ENCODE measurements at regions not wholly inside any gene's neighbourhood (a gene's known extent, or its start where the extent isn't known, plus 50 kb on each side); places are given as distances from the start of the nearest gene placed in this dataset.

- no peaks in the 10 kb centered on the region for H3K9me3 ChIP-seq (ENCODE audit: control extremely low read depth in 1 of 3, control insufficient read depth in 2 of 3, insufficient read depth in 1 of 3, low read length in 2 of 3)
- WGBS (ENCODE audit: insufficient coverage) = 70% methylated on average over 2 of the region's 3 CpGs
- DNase-seq (no peak), ATAC-seq (ENCODE audit: low read depth) (no peak)
- TF ChIP-seq CTCF (IDR thresholded peaks at IDR 0.05) (no peak), EZH2 (IDR thresholded peaks at IDR 0.05; ENCODE audit: borderline replicate concordance, insufficient read depth, low read depth, low read length, poor library complexity, severe bottlenecking) (no peak)
- H3K27me3 Mint-ChIP-seq = peaks cover 6% of the 10 kb centered on the region
- intact Hi-C loops (cut with micrococcal nuclease) = no loop called here
- no peaks in the 10 kb centered on the region for H4K20me1 ChIP-seq (ENCODE audit: control insufficient read depth, insufficient read depth, low read length, poor library complexity, severe bottlenecking)
- no peak overlapping the region for H3K4me2 ChIP-seq (replicated peaks; ENCODE audit: low read depth, low read length, poor library complexity, severe bottlenecking)
- H3K4me1 Mint-ChIP-seq = no peaks in the 10 kb centered on the region
- no peaks in the 10 kb centered on the region for H3K4me1 ChIP-seq (ENCODE audit: control insufficient read depth in 2 of 2, insufficient read depth in 2 of 2, low read length in 2 of 2)
- no peaks in the 10 kb centered on the region for H3K36me3 ChIP-seq (replicated peaks in 1 of 2; ENCODE audit: control extremely low read depth in 1 of 2, control insufficient read depth in 1 of 2, extremely low read depth in 1 of 2, insufficient read depth in 2 of 2, low read length in 1 of 2)
- no peak overlapping the region for H3K27ac ChIP-seq (ENCODE audit: low read length in 2 of 2)
- ChIA-PET CTCF (no interaction called here), POLR2A (no interaction called here)
- H3K79me2 ChIP-seq (ENCODE audit: control insufficient read depth, insufficient read depth, low read length) = no peaks in the 10 kb centered on the region
- H2AFZ ChIP-seq (ENCODE audit: insufficient read depth, low read depth, low read length, poor library complexity, severe bottlenecking) = no peak overlapping the region
- H3K9me3 Mint-ChIP-seq (ENCODE audit: insufficient read depth) = no peaks in the 10 kb centered on the region
- no peak overlapping the region for H3K4me3 ChIP-seq (ENCODE audit: control extremely low read depth in 1 of 5, extremely low read depth in 1 of 5, insufficient read depth in 1 of 5, low read depth in 2 of 5, low read length in 4 of 5)
- H3K9ac ChIP-seq (ENCODE audit: low read length) = no peak overlapping the region
- no peak overlapping the region for H3K4me3 Mint-ChIP-seq
- no peak overlapping the region for H3K27ac Mint-ChIP-seq
- peaks cover 0 to 3% (median 0%) of the 10 kb centered on the region in 4 experiments for H3K27me3 ChIP-seq (replicated peaks in 1 of 4; ENCODE audit: control extremely low read depth in 1 of 4, control insufficient read depth in 3 of 4, insufficient read depth in 4 of 4, low read length in 3 of 4)
Measured at GRCh38 chr4:54493862-54494261, 163.9 kb upstream of the KIT start.

- Histone ChIP-seq H3K79me2 (ENCODE audit: control insufficient read depth, insufficient read depth, low read length) (no peaks in the 10 kb centered on the region), H3K27ac (ENCODE audit: low read length in 2 of 2) (no peak overlapping the region), H3K9me3 (ENCODE audit: control extremely low read depth in 1 of 3, control insufficient read depth in 2 of 3, insufficient read depth in 1 of 3, low read length in 2 of 3) (no peaks in the 10 kb centered on the region), H3K4me1 (ENCODE audit: control insufficient read depth in 2 of 2, insufficient read depth in 2 of 2, low read length in 2 of 2) (no peaks in the 10 kb centered on the region), H3K4me2 (replicated peaks; ENCODE audit: low read depth, low read length, poor library complexity, severe bottlenecking) (no peak overlapping the region), H3K4me3 (ENCODE audit: control extremely low read depth in 1 of 5, extremely low read depth in 1 of 5, insufficient read depth in 1 of 5, low read depth in 2 of 5, low read length in 4 of 5) (no peak overlapping the region), H3K27me3 (replicated peaks in 1 of 4; ENCODE audit: control extremely low read depth in 1 of 4, control insufficient read depth in 3 of 4, insufficient read depth in 4 of 4, low read length in 3 of 4) (peaks cover 0 to 3% (median 0%) of the 10 kb centered on the region in 4 experiments), H3K36me3 (replicated peaks in 1 of 2; ENCODE audit: control extremely low read depth in 1 of 2, control insufficient read depth in 1 of 2, extremely low read depth in 1 of 2, insufficient read depth in 2 of 2, low read length in 1 of 2) (no peaks in the 10 kb centered on the region), H3K9ac (ENCODE audit: low read length) (no peak overlapping the region), H4K20me1 (ENCODE audit: control insufficient read depth, insufficient read depth, low read length, poor library complexity, severe bottlenecking) (no peaks in the 10 kb centered on the region), H2AFZ (ENCODE audit: insufficient read depth, low read depth, low read length, poor library complexity, severe bottlenecking) (no peak overlapping the region)
- Mint-ChIP-seq H3K4me3 (no peak overlapping the region), H3K27ac (no peak overlapping the region), H3K27me3 (peaks cover 6% of the 10 kb centered on the region), H3K9me3 (ENCODE audit: insufficient read depth) (no peaks in the 10 kb centered on the region), H3K4me1 (no peaks in the 10 kb centered on the region)
- DNase-seq = no peak
- intact Hi-C loops (cut with micrococcal nuclease) = no loop called here
- WGBS (ENCODE audit: insufficient coverage) = 86% methylated on average over 7 of the region's 7 CpGs
- ChIA-PET CTCF (no interaction called here), POLR2A (no interaction called here)
- ATAC-seq (ENCODE audit: low read depth) = no peak
- no peak for TF ChIP-seq EZH2 (IDR thresholded peaks at IDR 0.05; ENCODE audit: borderline replicate concordance, insufficient read depth, low read depth, low read length, poor library complexity, severe bottlenecking)
- no peak for TF ChIP-seq CTCF (IDR thresholded peaks at IDR 0.05)
Measured at GRCh38 chr4:54495091-54495490, 162.7 kb upstream of the KIT start.

Data from B cell (primary cell).